ENCODE measurements at regions not wholly inside any gene's neighbourhood (a gene's known extent, or its start where the extent isn't known, plus 50 kb on each side); places are given as distances from the start of the nearest gene placed in this dataset.
"Not testable (repeated sequence)": the region's sequence is repeated elsewhere in the genome, so short reads cannot be mapped to it uniquely, and the experiment has no call there.

- DNase-seq: no peak
Measured at GRCh38 chr14:48193893-48194292, 518.5 kb upstream of the MDGA2 start.

- not testable (repeated sequence) for DNase-seq
Measured at GRCh38 chr14:48149624-48150023, 474.2 kb upstream of the MDGA2 start.

- DNase-seq: no peak
Measured at GRCh38 chr14:48140804-48141203, 465.4 kb upstream of the MDGA2 start.

- DNase-seq: no peak
Measured at GRCh38 chr14:48129472-48129871, 454.1 kb upstream of the MDGA2 start.

- DNase-seq: no peak
Measured at GRCh38 chr14:48127674-48128073, 452.3 kb upstream of the MDGA2 start.

GRCh38 chr14:48125654-48126053 is 450.2 kb upstream of the MDGA2 start:
- DNase-seq: no peak

GRCh38 chr14:48113713-48114112 is 438.3 kb upstream of the MDGA2 start:
- DNase-seq: no peak

- no peak for DNase-seq
Measured at GRCh38 chr14:48111151-48111550, 435.7 kb upstream of the MDGA2 start.

- no peak for DNase-seq
Measured at GRCh38 chr14:48107646-48108045, 432.2 kb upstream of the MDGA2 start.

- no peak for DNase-seq
Measured at GRCh38 chr14:48096897-48097296, 421.5 kb upstream of the MDGA2 start.

GRCh38 chr14:48086516-48086915 is 411.1 kb upstream of the MDGA2 start:
- DNase-seq: no peak

GRCh38 chr14:48075487-48075886 is 400.1 kb upstream of the MDGA2 start:
- DNase-seq: no peak

GRCh38 chr14:48052973-48053372 is 377.6 kb upstream of the MDGA2 start:
- DNase-seq: no peak

GRCh38 chr14:48035836-48036235 is 360.4 kb upstream of the MDGA2 start:
- DNase-seq: no peak

- no peak for DNase-seq
Measured at GRCh38 chr14:48027115-48027514, 351.7 kb upstream of the MDGA2 start.

- DNase-seq: no peak
Measured at GRCh38 chr14:48023881-48024280, 348.5 kb upstream of the MDGA2 start.

GRCh38 chr14:48011484-48011883 is 336.1 kb upstream of the MDGA2 start:
- not testable (repeated sequence) for DNase-seq

GRCh38 chr14:48008646-48009045 is 333.2 kb upstream of the MDGA2 start:
- DNase-seq: no peak

GRCh38 chr14:48005986-48006385 is 330.6 kb upstream of the MDGA2 start:
- DNase-seq: no peak

- DNase-seq: no peak
Measured at GRCh38 chr14:47993883-47994282, 318.5 kb upstream of the MDGA2 start.

GRCh38 chr14:47988175-47988574 is 312.8 kb upstream of the MDGA2 start:
- no peak for DNase-seq

GRCh38 chr14:47978871-47979270 is 303.5 kb upstream of the MDGA2 start:
- no peak for DNase-seq

- no peak for DNase-seq
Measured at GRCh38 chr14:47976139-47976538, 300.7 kb upstream of the MDGA2 start.

- no peak for DNase-seq
Measured at GRCh38 chr14:47966076-47966810, 290.8 kb upstream of the MDGA2 start.

- DNase-seq: no peak
Measured at GRCh38 chr14:47961634-47962033, 286.2 kb upstream of the MDGA2 start.
